ENCODE measurements at regions not wholly inside any gene's neighbourhood (a gene's known extent, or its start where the extent isn't known, plus 50 kb on each side); places are given as distances from the start of the nearest gene placed in this dataset.
A peak's percentile ranks its signal among the peaks of the same experiment; 100 is the strongest.

GRCh38 chr6:150764334-150765066 lies 101.0 kb upstream of the MTHFD1L start:
- Histone ChIP-seq H3K36me3 (peaks cover 0 to 5% (median 0%) of the 10 kb centered on the region in 4 donors), H3K4me1 (peaks cover 12 to 32% (median 20%) of the 10 kb centered on the region in 4 donors), H3K9me3 (no peaks in the 10 kb centered on the region), H3K4me3 (no peak overlapping the region), H3K27me3 (no peaks in the 10 kb centered on the region), H3K27ac (no peak overlapping the region)
- DNase-seq (no peak), ATAC-seq (ENCODE audit: low FRiP score in 2 of 2) (no peak)
- TF ChIP-seq EP300 (IDR thresholded peaks at IDR 0.05) (no peak), CTCF (IDR thresholded peaks at IDR 0.05) (no peak), POLR2A (IDR thresholded peaks at IDR 0.05) (no peak), POLR2AphosphoS5 (IDR thresholded peaks at IDR 0.05) (no peak)
- 76 to 81% methylated on average over 10 of the region's 10 CpGs for WGBS, 2 donors

GRCh38 chr6:150765067-150765764 lies 100.3 kb upstream of the MTHFD1L start:
- H3K27me3 ChIP-seq, result no peaks in the 10 kb centered on the region
- no peaks in the 10 kb centered on the region for H3K9me3 ChIP-seq
- DNase-seq (no peak), ATAC-seq (ENCODE audit: low FRiP score in 2 of 2) (no peak)
- H3K4me3 ChIP-seq, result no peak overlapping the region
- no peak overlapping the region for H3K27ac ChIP-seq
- peaks cover 12 to 32% (median 20%) of the 10 kb centered on the region in 4 donors for H3K4me1 ChIP-seq
- H3K36me3 ChIP-seq, result peaks cover 0 to 5% (median 0%) of the 10 kb centered on the region in 4 donors
- TF ChIP-seq EP300 (IDR thresholded peaks at IDR 0.05) (no peak), POLR2AphosphoS5 (IDR thresholded peaks at IDR 0.05) (no peak), CTCF (IDR thresholded peaks at IDR 0.05) (no peak), POLR2A (IDR thresholded peaks at IDR 0.05) (no peak)
- WGBS, 2 donors, result 49 to 74% methylated on average over 10 of the region's 10 CpGs

- ATAC-seq (ENCODE audit: low FRiP score in 2 of 2), result no peak
- Histone ChIP-seq H3K4me3 (no peak overlapping the region), H3K36me3 (peaks cover 0 to 10% (median 0%) of the 10 kb centered on the region in 4 donors), H3K27ac (peak overlapping the region in 1 of 4 donors; percentile 7), H3K27me3 (no peaks in the 10 kb centered on the region), H3K9me3 (no peaks in the 10 kb centered on the region), H3K4me1 (peaks cover 12 to 32% (median 20%) of the 10 kb centered on the region in 4 donors)
- 57 to 72% methylated on average over 7 of the region's 7 CpGs for WGBS, 2 donors
- DNase-seq, result no peak
- TF ChIP-seq EP300 (IDR thresholded peaks at IDR 0.05) (no peak), POLR2A (IDR thresholded peaks at IDR 0.05) (no peak), CTCF (IDR thresholded peaks at IDR 0.05) (no peak), POLR2AphosphoS5 (IDR thresholded peaks at IDR 0.05) (no peak)
Measured at GRCh38 chr6:150766201-150766997, 99.1 kb upstream of the MTHFD1L start.

- Histone ChIP-seq H3K4me1 (peaks cover 12 to 32% (median 20%) of the 10 kb centered on the region in 4 donors), H3K36me3 (peaks cover 0 to 10% (median 0%) of the 10 kb centered on the region in 4 donors), H3K27me3 (no peaks in the 10 kb centered on the region), H3K4me3 (no peak overlapping the region), H3K9me3 (no peaks in the 10 kb centered on the region), H3K27ac (peak overlapping the region in 2 of 4 donors; percentile 18 to 37)
- ATAC-seq (ENCODE audit: low FRiP score in 2 of 2) (no peak), DNase-seq (no peak)
- 64 to 67% methylated on average over 2 of the region's 2 CpGs for WGBS, 2 donors
- no peak for TF ChIP-seq CTCF (IDR thresholded peaks at IDR 0.05)
- no peak for TF ChIP-seq EP300 (IDR thresholded peaks at IDR 0.05)
Measured at GRCh38 chr6:150767161-150767560, 98.3 kb upstream of the MTHFD1L start.
